HEK293 (cell line): ENCODE measurements at regions not wholly inside any gene's neighbourhood (a gene's known extent, or its start where the extent isn't known, plus 50 kb on each side); places are given as distances from the start of the nearest gene placed in this dataset.

Experiments used
- CTCF ChIA-PET: fragments of 350-600 bp; formaldehyde crosslinking; extraction: SDS; loops from one replicate; lab custom pipeline; 2021; ENCODE audit warnings: antibody characterized with exemption; lab: Yijun Ruan, JAX
- POLR2A ChIA-PET: fragments of 300-600 bp; formaldehyde crosslinking; extraction: SDS; loops from one replicate; lab custom pipeline; 2020; ENCODE audit warnings: antibody characterized with exemption, inconsistent platforms; lab: Yijun Ruan, JAX
- H3K27ac ChIP-seq: fragments of 200-500 bp; sonication (Bioruptor generic); 2 replicates; pipeline ENCODE4 v1.5.1; 2014; ENCODE audit warnings: low read depth, low read length, control low read depth, inconsistent platforms; ENCODE audit errors: extremely low read depth
- H3K36me3 ChIP-seq, 2 experiments: fragments of 200-500 bp in 1 of 2; sonication (Bioruptor generic) in 1 of 2; 1 replicate in 1 of 2; 2 replicates in 1 of 2; pipeline ENCODE4 v1.5.1; 2014 to 2017; ENCODE audit warnings: inconsistent platforms in 2 of 2, low read length in 2 of 2; ENCODE audit not compliant: control insufficient read depth in 2 of 2, insufficient read depth in 1 of 2
- H3K4me1 ChIP-seq: fragments of 200-500 bp; sonication (Bioruptor generic); 2 replicates; pipeline ENCODE4 v1.5.1; 2014; ENCODE audit warnings: mild to moderate bottlenecking, low read length, inconsistent platforms; ENCODE audit not compliant: control insufficient read depth, insufficient read depth
- H3K4me3 ChIP-seq: 2 replicates; pipeline ENCODE4 v1.5.1; 2011; ENCODE audit warnings: low read depth, mild to moderate bottlenecking, control low read depth, low read length, moderate library complexity
- H3K9me3 ChIP-seq: fragments of 200-500 bp; sonication (Bioruptor generic); 2 replicates; pipeline ENCODE4 v1.5.1; 2014; ENCODE audit warnings: low read depth, low read length, inconsistent platforms; ENCODE audit not compliant: control insufficient read depth, insufficient read depth
- GFI1B ChIP-seq: fragments of 450-650 bp; formaldehyde crosslinking; IDR thresholded peaks from 2 replicates; pipeline ENCODE4 v1.5.1; 2016; ENCODE audit warnings: missing biosample characterization, missing genetic modification characterization
- IKZF3 ChIP-seq: fragments of 450-650 bp; IDR thresholded peaks from 2 replicates; pipeline ENCODE4 v1.5.0; 2018; ENCODE audit warnings: missing biosample characterization, mild to moderate bottlenecking, missing genetic modification characterization, moderate library complexity
- PRDM1 ChIP-seq: fragments of 450-650 bp; formaldehyde crosslinking; IDR thresholded peaks from 2 replicates; pipeline ENCODE4; 2016; ENCODE audit warnings: missing biosample characterization, missing genetic modification characterization
- PRDM10 ChIP-seq: fragments of 450-650 bp; formaldehyde crosslinking; IDR thresholded peaks from 2 replicates; pipeline ENCODE4 v1.5.1; 2016; ENCODE audit warnings: missing biosample characterization, missing genetic modification characterization
- SCRT2 ChIP-seq: fragments of 450-650 bp; formaldehyde crosslinking; IDR thresholded peaks from 2 replicates; pipeline ENCODE4 v1.5.1; 2016; ENCODE audit warnings: missing biosample characterization, missing genetic modification characterization
- ZBTB48 ChIP-seq: fragments of 450-650 bp; formaldehyde crosslinking; IDR thresholded peaks from 2 replicates; pipeline ENCODE4 v1.5.1; 2016; ENCODE audit warnings: missing biosample characterization, missing genetic modification characterization
- ZEB2 ChIP-seq: fragments of 450-650 bp; formaldehyde crosslinking; IDR thresholded peaks from 2 replicates; pipeline ENCODE4 v1.5.1; 2016; ENCODE audit warnings: missing biosample characterization, missing genetic modification characterization
- ZNF114 ChIP-seq: fragments of 450-650 bp; formaldehyde crosslinking; IDR thresholded peaks from 2 replicates; pipeline ENCODE4 v1.5.0; 2017; ENCODE audit warnings: missing biosample characterization, missing genetic modification characterization
- ZNF155 ChIP-seq: fragments of 450-650 bp; formaldehyde crosslinking; IDR thresholded peaks from 2 replicates; pipeline ENCODE4 v1.5.1; 2016; ENCODE audit warnings: missing biosample characterization, missing genetic modification characterization
- ZNF24 ChIP-seq: fragments of 450-650 bp; formaldehyde crosslinking; IDR thresholded peaks from 2 replicates; pipeline ENCODE4 v1.5.1; 2016; ENCODE audit warnings: missing biosample characterization, missing genetic modification characterization
- ZNF335 ChIP-seq: fragments of 450-650 bp; formaldehyde crosslinking; conservative IDR thresholded peaks from 2 replicates; pipeline ENCODE4 v1.5.1; 2016; ENCODE audit warnings: missing biosample characterization, missing genetic modification characterization
- ZNF404 ChIP-seq: fragments of 450-650 bp; formaldehyde crosslinking; IDR thresholded peaks from 2 replicates; pipeline ENCODE4 v1.5.1; 2017; ENCODE audit warnings: missing biosample characterization, missing genetic modification characterization
- ZNF473 ChIP-seq: fragments of 450-650 bp; formaldehyde crosslinking; IDR thresholded peaks from 2 replicates; pipeline ENCODE4 v1.5.1; 2017; ENCODE audit warnings: missing biosample characterization, missing genetic modification characterization
- ZNF521 ChIP-seq: fragments of 450-650 bp; formaldehyde crosslinking; IDR thresholded peaks from 2 replicates; pipeline ENCODE4 v1.5.1; 2017; ENCODE audit warnings: missing biosample characterization, mild to moderate bottlenecking, missing genetic modification characterization
- ZNF529 ChIP-seq: fragments of 450-650 bp; formaldehyde crosslinking; IDR thresholded peaks from 2 replicates; pipeline ENCODE4 v1.5.1; 2017; ENCODE audit warnings: missing genetic modification characterization, missing biosample characterization; ENCODE audit not compliant: insufficient replicate concordance
- ZNF560 ChIP-seq: fragments of 450-650 bp; formaldehyde crosslinking; IDR thresholded peaks from 2 replicates; pipeline ENCODE4 v1.5.1; 2017; ENCODE audit warnings: missing biosample characterization, missing genetic modification characterization, borderline replicate concordance
- ZNF585B ChIP-seq: fragments of 450-650 bp; formaldehyde crosslinking; IDR thresholded peaks from 2 replicates; pipeline ENCODE4 v1.5.1; 2016; ENCODE audit warnings: missing biosample characterization, missing genetic modification characterization
- ZNF623 ChIP-seq: fragments of 450-650 bp; formaldehyde crosslinking; IDR thresholded peaks from 2 replicates; pipeline ENCODE4 v1.5.1; 2016; ENCODE audit warnings: missing biosample characterization, missing genetic modification characterization
- ZNF624 ChIP-seq: fragments of 450-650 bp; formaldehyde crosslinking; IDR thresholded peaks from 2 replicates; pipeline ENCODE4 v1.5.1; 2017; ENCODE audit warnings: missing biosample characterization, missing genetic modification characterization
- ZNF639 ChIP-seq: fragments of 450-650 bp; formaldehyde crosslinking; IDR thresholded peaks from 2 replicates; pipeline ENCODE4 v1.5.1; 2016; ENCODE audit warnings: missing biosample characterization, missing genetic modification characterization
- ZNF654 ChIP-seq: fragments of 450-650 bp; formaldehyde crosslinking; IDR thresholded peaks from 2 replicates; pipeline ENCODE4 v1.5.1; 2016; ENCODE audit warnings: low read depth, missing biosample characterization, missing genetic modification characterization
- TF ChIP-seq, protein P1 (sequence below): fragments of 450-650 bp; formaldehyde crosslinking; IDR thresholded peaks from 2 replicates; pipeline ENCODE4 v1.5.1; 2016; ENCODE audit warnings: missing biosample characterization, missing genetic modification characterization
- TF ChIP-seq, protein P2 (sequence below): IDR thresholded peaks from 2 replicates; pipeline ENCODE4 v1.6.1; 2011; ENCODE audit warnings: mild to moderate bottlenecking, low read depth, low read length, borderline replicate concordance
- TF ChIP-seq, protein P3 (sequence below): fragments of 450-650 bp; formaldehyde crosslinking; IDR thresholded peaks from 2 replicates; pipeline ENCODE4 v1.5.1; 2016; ENCODE audit warnings: missing biosample characterization, missing genetic modification characterization

- no peaks in the 10 kb centered on the region for H3K9me3 ChIP-seq
- H3K27ac ChIP-seq, result no peak overlapping the region
- CTCF ChIA-PET, result interaction anchor here (0.7 to 2.2 kb wide), 3 partner anchors 227 to 1554 kb away, joined by 3 to 10 read pairs (median 3); no protein-coding TSS in a partner anchor
- no peak overlapping the region for H3K4me3 ChIP-seq
- no peaks in the 10 kb centered on the region for H3K4me1 ChIP-seq
- H3K36me3 ChIP-seq, result no peaks in the 10 kb centered on the region
- POLR2A ChIA-PET, result no interaction called here
- TF ChIP-seq ZNF24 (no peak), ZNF529 (no peak), ZNF155 (tag by site-specific recombination) (no peak), ZNF404 (tag by site-specific recombination) (no peak), ZNF624 (tag by site-specific recombination) (no peak), PRDM1 (tag by site-specific recombination) (no peak), ZNF639 (tag by site-specific recombination) (no peak), PRDM10 (tag by site-specific recombination) (no peak), ZNF654 (no peak)
- TF ChIP-seq, protein P1, sequence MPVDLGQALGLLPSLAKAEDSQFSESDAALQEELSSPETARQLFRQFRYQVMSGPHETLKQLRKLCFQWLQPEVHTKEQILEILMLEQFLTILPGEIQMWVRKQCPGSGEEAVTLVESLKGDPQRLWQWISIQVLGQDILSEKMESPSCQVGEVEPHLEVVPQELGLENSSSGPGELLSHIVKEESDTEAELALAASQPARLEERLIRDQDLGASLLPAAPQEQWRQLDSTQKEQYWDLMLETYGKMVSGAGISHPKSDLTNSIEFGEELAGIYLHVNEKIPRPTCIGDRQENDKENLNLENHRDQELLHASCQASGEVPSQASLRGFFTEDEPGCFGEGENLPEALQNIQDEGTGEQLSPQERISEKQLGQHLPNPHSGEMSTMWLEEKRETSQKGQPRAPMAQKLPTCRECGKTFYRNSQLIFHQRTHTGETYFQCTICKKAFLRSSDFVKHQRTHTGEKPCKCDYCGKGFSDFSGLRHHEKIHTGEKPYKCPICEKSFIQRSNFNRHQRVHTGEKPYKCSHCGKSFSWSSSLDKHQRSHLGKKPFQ (tag by site-specific recombination), result no peak
- TF ChIP-seq, protein P2, sequence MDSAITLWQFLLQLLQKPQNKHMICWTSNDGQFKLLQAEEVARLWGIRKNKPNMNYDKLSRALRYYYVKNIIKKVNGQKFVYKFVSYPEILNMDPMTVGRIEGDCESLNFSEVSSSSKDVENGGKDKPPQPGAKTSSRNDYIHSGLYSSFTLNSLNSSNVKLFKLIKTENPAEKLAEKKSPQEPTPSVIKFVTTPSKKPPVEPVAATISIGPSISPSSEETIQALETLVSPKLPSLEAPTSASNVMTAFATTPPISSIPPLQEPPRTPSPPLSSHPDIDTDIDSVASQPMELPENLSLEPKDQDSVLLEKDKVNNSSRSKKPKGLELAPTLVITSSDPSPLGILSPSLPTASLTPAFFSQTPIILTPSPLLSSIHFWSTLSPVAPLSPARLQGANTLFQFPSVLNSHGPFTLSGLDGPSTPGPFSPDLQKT, result no peak
These were observed 115.3 kb upstream of the PROKR2 start for GRCh38 chr20:5432030-5432429.

GRCh38 chr20:5430670-5431069 is 113.9 kb upstream of the PROKR2 start:
- H3K36me3 ChIP-seq, result no peaks in the 10 kb centered on the region
- no peak overlapping the region for H3K27ac ChIP-seq
- ChIA-PET POLR2A (no interaction called here), CTCF (interaction anchor here (0.6 to 2.2 kb wide), 4 partner anchors 15 to 679 kb away, joined by 3 to 10 read pairs (median 4); no protein-coding TSS in a partner anchor)
- TF ChIP-seq ZNF623 (tag by site-specific recombination), result no peak
- no peak for TF ChIP-seq SCRT2
- TF ChIP-seq ZBTB48 (tag by site-specific recombination), result no peak
- no peak for TF ChIP-seq ZEB2 (tag by site-specific recombination)
- TF ChIP-seq IKZF3 (tag by site-specific recombination), result no peak
- TF ChIP-seq, protein P3, sequence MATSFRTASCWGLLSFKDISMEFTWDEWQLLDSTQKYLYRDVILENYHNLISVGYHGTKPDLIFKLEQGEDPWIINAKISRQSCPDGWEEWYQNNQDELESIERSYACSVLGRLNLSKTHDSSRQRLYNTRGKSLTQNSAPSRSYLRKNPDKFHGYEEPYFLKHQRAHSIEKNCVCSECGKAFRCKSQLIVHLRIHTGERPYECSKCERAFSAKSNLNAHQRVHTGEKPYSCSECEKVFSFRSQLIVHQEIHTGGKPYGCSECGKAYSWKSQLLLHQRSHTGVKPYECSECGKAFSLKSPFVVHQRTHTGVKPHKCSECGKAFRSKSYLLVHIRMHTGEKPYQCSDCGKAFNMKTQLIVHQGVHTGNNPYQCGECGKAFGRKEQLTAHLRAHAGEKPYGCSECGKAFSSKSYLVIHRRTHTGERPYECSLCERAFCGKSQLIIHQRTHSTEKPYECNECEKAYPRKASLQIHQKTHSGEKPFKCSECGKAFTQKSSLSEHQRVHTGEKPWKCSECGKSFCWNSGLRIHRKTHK, result no peak
- TF ChIP-seq ZNF521 (tag by site-specific recombination), result no peak
- TF ChIP-seq ZNF114 (tag by site-specific recombination), result no peak
- no peak for TF ChIP-seq ZNF560 (tag by site-specific recombination)
- TF ChIP-seq ZNF473 (tag by site-specific recombination), result no peak
- TF ChIP-seq ZNF585B (tag by site-specific recombination), result no peak
- TF ChIP-seq GFI1B, result no peak
- no peak for TF ChIP-seq ZNF335 (tag by site-specific recombination)
- H3K4me3 ChIP-seq, result no peak overlapping the region
- no peaks in the 10 kb centered on the region for H3K9me3 ChIP-seq
- H3K4me1 ChIP-seq, result no peaks in the 10 kb centered on the region
